OCI-LY7 (cell line): ENCODE measurements at regions not wholly inside any gene's neighbourhood (a gene's known extent, or its start where the extent isn't known, plus 50 kb on each side); places are given as distances from the start of the nearest gene placed in this dataset.

Experiments
- CTCF ChIP-seq: fragments of 200-600 bp; sonication (generic); conservative IDR thresholded peaks from 2 replicates; pipeline ENCODE4 v1.5.1; 2014; ENCODE audit warnings: mild to moderate bottlenecking, antibody characterized with exemption, low read length, moderate library complexity, mixed read lengths
- EZH2phosphoT487 ChIP-seq: fragments of 200-600 bp; sonication (generic); IDR thresholded peaks from 2 replicates; pipeline ENCODE4 v1.6.1; 2018; ENCODE audit warnings: low read depth, borderline replicate concordance, mild to moderate bottlenecking, mixed run types, antibody characterized with exemption, low read length, moderate library complexity, mixed read lengths

GRCh38 chr3:69532547-69533224 is 146.8 kb upstream of the FRMD4B start:
- TF ChIP-seq CTCF: no peak
- TF ChIP-seq EZH2phosphoT487: no peak
